HG02938 (cell line): ENCODE measurements at regions not wholly inside any gene's neighbourhood (a gene's known extent, or its start where the extent isn't known, plus 50 kb on each side); places are given as distances from the start of the nearest gene placed in this dataset.

Source experiments
- ATAC-seq: cut with Tn5 transposase; IDR thresholded peaks from one replicate; pipeline ENCODE4 v1.9.1; 2021; ENCODE audit warnings: mild to moderate bottlenecking, moderate library complexity; ENCODE audit not compliant: unreplicated experiment

DNA sequence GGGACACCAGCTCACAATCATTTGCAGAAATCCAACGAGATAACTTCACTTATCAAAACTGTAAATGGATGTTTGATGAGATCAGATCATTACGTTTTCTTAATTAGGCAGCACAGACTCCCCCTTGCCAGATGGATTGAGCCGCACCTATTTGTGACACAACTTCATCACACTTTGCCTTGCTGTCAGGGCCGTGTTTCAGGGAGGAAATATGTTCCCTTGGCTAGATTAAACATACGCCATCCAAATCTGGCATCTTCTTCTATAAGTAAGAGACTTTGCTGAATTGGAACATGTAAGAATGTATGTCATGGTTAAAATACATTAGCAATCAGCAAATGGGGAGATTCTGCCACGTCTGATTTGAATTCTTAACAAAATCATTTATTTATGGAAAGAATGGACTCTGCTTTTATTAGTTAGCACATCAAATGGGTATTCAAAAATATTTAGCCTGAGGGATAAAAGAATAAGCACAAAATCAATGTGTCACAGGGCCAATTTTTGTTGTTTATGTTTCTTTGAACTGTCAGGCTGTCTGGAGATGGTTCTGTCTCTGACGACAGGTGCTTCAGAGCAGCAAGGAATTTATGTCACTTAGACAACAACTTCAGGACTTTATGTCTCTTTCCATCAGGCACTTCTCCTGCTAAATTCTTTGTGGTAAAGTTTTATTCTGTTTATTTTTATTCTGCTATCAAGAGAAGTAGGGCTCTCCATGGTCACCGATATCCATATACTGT is 326.1 kb upstream of the NCAM1 start:
- no peak for ATAC-seq

- no peak for ATAC-seq
These were observed 324.1 kb upstream of the NCAM1 start for GRCh38 chr11:112637076-112637475.

DNA sequence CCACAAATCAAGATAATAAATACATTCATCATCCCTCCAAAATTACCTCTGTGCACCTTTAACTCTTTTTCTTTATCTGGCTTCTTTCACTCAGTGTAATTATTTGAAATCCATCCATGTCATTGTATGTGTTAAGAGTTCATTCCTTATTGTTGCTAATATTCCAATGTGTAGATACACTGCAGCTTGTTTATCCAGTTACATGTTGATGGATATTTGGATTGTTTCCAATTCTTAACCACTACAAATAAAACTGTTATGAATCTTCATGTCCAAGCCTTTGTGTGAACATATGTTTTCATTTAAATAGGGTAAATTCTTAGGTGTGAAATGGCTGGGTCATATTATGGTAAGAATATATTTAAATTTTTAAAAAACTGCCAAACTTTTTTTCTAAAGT is 323.3 kb upstream of the NCAM1 start:
- ATAC-seq = no peak

DNA sequence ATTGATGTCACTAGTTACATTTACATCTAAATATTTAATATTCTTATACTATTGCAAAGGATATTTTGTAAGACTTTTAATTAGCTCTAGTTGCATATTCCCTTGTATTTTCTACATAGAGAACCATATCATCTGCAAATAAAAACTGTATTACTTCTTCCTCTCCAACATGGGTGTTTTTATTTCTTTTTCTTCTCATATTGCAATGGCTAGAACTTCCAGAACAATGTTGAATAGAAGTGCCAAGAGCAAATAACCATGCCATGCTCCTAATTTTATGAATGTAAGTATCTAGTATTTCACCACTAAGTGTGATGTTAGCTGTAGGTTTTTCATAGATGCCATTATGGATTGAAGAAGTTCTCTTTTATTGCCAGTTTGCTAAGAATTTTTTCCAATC is 321.8 kb upstream of the NCAM1 start:
- ATAC-seq = no peak

DNA sequence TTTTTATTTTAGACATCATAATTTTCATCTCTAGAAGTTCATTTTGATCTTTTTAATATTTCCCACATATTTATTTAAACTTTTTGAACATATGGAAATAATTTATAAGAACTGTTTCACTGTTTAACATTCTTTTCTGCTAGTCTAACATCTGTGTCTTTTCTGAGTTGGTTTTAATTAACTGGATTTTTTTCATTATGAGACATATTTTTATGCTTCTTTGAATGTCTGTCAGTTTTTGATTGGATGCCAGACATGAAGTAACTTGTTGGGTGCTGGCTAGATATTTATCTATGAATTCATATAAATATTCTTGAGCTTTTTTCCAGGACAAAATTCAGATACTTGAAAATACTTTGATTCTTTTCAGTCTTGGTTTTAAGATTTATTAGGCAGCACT is 317.8 kb upstream of the NCAM1 start:
- no peak for ATAC-seq

GRCh38 chr11:112644410-112645131 is 316.6 kb upstream of the NCAM1 start:
- peak; percentile 96 for ATAC-seq

- no peak for ATAC-seq
These were observed 311.4 kb upstream of the NCAM1 start for GRCh38 chr11:112649856-112650255.

DNA sequence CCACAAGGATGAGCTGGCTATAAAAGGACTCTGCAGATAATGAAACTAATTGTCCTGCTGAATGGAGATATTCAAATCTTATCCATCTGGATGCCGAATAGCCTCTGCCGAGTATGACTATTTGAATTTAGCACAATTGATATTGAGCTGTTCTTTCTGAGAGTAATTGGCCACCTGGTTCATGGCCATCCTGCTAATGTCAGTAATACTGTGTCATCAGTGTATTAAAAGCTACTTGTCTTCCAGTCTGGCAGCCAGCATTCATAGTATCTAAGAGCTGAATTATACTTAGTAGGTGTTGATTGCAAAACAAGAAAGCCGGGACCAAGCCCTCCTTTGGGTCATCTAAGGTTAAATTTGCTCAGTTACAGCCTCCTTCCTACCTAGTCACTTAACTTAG is 310.7 kb upstream of the NCAM1 start:
- no peak for ATAC-seq

DNA sequence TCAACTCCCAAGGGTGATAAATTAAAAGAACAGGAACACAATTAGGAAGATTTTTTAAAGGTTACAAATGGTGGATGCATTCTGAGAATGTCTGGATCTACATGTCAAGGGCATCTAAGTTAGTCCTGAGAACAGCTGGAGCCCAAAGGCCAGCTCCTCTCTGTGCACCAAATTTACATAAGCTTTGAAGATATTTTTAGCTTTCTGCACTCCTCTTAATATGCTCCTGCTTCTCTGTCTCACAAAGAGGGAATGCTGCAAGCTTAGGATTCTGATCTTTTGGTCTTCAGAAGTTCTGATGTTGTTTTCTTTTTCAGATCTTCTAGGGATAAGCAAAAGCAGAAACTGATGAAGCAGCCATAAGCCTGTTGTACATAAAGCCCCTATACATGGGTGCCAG is 309.8 kb upstream of the NCAM1 start:
- no peak for ATAC-seq

DNA sequence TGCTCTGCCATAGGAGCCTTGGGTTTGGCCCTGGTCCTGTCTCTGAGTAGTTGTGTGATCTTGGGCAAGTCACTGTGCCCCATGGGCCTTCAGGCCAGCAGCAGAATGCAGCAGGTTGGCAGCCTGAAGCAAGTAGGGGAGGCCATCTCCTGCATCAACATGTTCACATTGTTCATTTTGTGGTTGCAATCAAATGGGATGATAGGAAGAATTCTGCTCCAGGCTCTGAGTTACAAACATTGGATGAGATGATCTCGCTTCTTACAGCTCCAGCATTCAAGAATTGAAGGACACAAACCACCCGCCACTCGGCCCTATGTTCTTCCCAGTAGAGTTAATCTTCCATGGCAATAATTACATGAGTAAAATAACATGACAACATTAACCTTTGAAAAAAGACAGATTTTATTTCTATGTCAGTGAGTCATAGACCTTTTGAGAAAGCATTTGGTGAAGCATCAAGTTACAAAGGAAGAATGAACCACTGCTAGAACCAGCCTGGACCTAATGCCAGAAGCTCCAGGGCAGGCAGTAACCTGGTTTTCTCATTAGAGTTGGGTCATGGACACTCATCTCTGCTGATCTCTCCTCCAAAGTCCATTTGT is 308.3 kb upstream of the NCAM1 start:
- no peak for ATAC-seq

- no peak for ATAC-seq
These were observed 305.8 kb upstream of the NCAM1 start for GRCh38 chr11:112655371-112655770.

DNA sequence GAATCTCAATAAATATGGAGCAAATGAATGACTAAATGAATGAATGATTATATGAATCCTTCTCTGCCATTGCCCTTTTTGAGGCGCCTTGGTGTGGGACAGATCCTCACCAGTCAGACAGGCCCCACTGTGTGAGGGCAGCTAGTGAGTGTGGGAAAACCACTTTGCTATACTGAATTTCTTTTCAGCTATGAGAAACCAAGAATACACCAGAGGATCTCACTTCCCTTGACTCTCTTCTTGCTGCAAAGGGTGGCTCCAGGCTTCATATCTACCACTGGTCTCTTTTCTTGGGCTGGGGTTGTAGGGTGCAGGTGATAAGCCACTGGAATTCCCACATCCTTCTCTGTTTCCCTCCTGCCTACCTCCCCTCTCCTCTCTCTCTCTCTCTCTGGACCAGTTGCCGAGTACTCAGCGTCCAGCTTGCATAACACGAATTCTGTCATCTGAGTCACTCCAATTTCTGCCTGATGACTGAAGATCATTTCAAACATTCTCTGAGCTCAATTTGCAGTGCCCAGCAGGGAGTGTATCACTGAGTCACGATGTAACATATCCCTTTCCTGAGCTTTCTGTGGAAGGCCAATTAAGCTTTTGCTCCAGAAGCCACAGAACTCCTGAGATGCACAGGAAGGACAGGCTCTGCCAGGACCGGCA is 304.3 kb upstream of the NCAM1 start:
- no peak for ATAC-seq

GRCh38 chr11:112658431-112658878 is 302.8 kb upstream of the NCAM1 start:
- no peak for ATAC-seq

DNA sequence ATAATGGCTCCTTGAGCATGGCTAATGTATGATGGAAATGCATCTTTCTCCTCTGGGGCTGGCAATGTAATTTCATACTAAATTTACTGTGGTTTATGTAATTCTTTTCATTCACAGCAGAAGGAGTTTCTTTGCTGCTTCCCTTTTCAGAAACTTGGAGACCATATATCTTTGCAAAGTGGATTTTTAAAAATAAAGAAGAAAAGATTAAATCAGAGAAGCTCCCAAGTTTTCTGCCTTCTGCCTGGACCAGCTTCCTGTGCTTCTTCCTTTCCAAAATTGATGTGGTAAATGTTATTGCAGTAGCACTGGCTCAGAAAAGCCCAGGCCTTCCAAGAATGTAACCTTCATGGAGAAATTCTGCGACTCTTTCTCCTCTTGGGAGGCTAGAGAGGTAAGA is 300.1 kb upstream of the NCAM1 start:
- no peak for ATAC-seq

- no peak for ATAC-seq
These were observed 299.6 kb upstream of the NCAM1 start for GRCh38 chr11:112661571-112661970.

DNA sequence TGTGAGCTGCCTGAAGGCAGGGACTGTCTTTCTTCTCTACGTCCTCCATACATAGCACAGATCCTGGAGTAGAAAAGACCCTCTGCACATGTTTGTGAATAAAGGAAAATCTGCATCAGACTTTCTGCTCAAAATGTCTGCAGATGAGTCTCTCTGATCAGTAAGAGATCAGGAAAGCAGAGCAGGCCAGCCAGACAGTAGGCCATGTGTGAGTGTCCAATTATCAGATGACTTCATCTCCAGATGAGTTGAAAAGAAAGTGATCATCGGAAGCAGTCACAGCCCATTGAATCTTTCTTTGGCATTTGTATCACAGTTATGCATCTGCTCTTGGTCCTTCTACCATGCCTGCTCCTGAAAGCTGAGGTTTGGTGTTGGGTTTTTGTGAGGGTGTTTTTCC is 298.7 kb upstream of the NCAM1 start:
- no peak for ATAC-seq

GRCh38 chr11:112663947-112664634 is 297.1 kb upstream of the NCAM1 start:
- ATAC-seq = no peak

GRCh38 chr11:112665291-112665690 is 295.9 kb upstream of the NCAM1 start:
- no peak for ATAC-seq

GRCh38 chr11:112666253-112666652 is 295.0 kb upstream of the NCAM1 start:
- no peak for ATAC-seq

- ATAC-seq = no peak
These were observed 290.2 kb upstream of the NCAM1 start for GRCh38 chr11:112670806-112671570.
